PC-9 (cell line): ENCODE measurements at regions not wholly inside any gene's neighbourhood (a gene's known extent, or its start where the extent isn't known, plus 50 kb on each side); places are given as distances from the start of the nearest gene placed in this dataset.

ENCODE experiments used
- CTCF ChIP-seq: fragments of 200-600 bp; sonication (generic); conservative IDR thresholded peaks from 2 replicates; pipeline ENCODE4 v1.6.1; 2017; ENCODE audit warnings: mixed run types, antibody characterized with exemption, mild to moderate bottlenecking, moderate library complexity
- EZH2 ChIP-seq: fragments of 200-600 bp; sonication (generic); IDR thresholded peaks from 2 replicates; pipeline ENCODE4 v1.8.0; 2017; ENCODE audit warnings: antibody characterized with exemption, low read depth

- TF ChIP-seq CTCF (no peak), EZH2 (no peak)
These were observed 919.0 kb downstream of the EFNB2 start for GRCh38 chr13:105616333-105617075.
